ENCODE measurements at regions not wholly inside any gene's neighbourhood (a gene's known extent, or its start where the extent isn't known, plus 50 kb on each side); places are given as distances from the start of the nearest gene placed in this dataset.

DNA sequence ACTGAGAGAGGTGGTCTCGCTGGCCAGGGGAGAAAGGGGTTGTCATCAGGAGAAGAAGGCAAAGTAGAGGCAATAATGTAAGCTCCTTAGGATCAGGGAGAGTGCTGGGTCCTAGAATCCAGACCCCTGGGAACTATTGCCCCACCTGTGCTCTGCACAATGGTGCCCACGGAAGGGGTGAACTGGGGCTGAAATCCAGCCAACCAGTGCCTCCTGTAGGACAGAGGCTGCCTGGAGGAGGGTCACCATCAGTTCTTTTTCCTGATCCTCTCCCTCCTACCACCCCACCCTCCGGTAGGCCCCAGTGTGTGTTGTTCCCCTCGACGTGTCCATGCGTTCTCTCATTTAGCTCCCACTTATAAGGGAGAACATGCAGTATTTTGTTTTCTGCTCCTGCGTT is 52.9 kb upstream of the ATP2B4 start:
- Histone ChIP-seq H3K9me3 (ENCODE audit: control insufficient read depth, low read depth, low read length) (no peaks in the 10 kb centered on the region), H3K4me1 (ENCODE audit: control insufficient read depth, low read depth, low read length) (peaks cover 13% of the 10 kb centered on the region), H3K27me3 (ENCODE audit: control insufficient read depth, insufficient read depth, low read length) (no peaks in the 10 kb centered on the region), H3K9ac (ENCODE audit: low read length) (no peak overlapping the region), H3K4me3 (ENCODE audit: low read length) (no peak overlapping the region), H3K36me3 (ENCODE audit: control insufficient read depth, low read depth, low read length) (no peaks in the 10 kb centered on the region), H3K27ac (ENCODE audit: low read length) (no peak overlapping the region)

All from iPS-18a (cell line).